ENCODE measurements at regions not wholly inside any gene's neighbourhood (a gene's known extent, or its start where the extent isn't known, plus 50 kb on each side); places are given as distances from the start of the nearest gene placed in this dataset.

DNA sequence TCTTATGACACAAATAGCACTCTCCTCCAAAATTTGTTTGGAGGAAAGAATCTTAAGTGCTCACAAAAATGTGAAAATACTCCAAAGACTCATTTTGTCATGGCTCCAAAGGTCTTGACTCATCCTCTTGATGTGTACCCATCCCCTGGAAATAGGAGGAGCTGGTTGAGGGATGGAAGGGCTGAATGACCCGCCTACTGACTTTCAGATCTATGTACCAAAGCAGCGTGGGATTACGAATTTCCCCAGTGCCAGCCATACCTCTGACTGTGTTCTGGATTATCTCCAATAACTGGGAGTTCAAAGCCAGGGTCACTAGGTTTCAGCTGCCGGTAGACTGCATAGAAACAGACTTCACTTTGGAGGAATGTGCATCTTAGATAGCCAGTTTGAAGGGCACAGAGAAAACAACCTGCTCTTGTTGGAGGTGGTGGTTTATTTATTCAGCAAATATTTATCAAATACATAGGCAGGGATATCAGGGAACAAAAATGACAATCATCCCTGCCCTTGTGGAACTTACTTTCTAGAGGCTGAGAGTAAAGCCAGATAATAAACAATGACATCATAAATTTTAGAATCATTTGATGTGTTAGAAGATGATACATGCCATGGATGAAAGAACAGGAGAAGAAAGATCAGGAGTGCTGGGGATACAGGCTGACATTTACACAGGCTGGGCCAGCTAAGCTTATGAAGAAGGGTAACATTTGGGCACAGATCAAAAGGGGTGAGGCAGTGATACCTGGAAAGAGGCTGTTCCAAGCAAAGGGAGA lies 246.6 kb downstream of the TBXT start:
- Histone ChIP-seq H3K18ac (ENCODE audit: low read depth, low read length) (no peak overlapping the region; the same call in 1 of the 2 replicates), H3K27ac (ENCODE audit: insufficient read depth, low read length) (peak overlapping the region; percentile 48), H3K9me3 (ENCODE audit: control insufficient read depth, insufficient read depth, low read length) (no peaks in the 10 kb centered on the region), H3K23ac (ENCODE audit: low read depth, low read length) (no peak overlapping the region), H4K20me1 (ENCODE audit: insufficient read depth, low read length) (no peaks in the 10 kb centered on the region; the same call in 1 of the 2 replicates), H3K4me1 (ENCODE audit: control insufficient read depth, insufficient read depth, low read length) (peaks cover 17% of the 10 kb centered on the region), H3K36me3 (ENCODE audit: control insufficient read depth, insufficient read depth, low read length) (peaks cover 9% of the 10 kb centered on the region), H4K5ac (ENCODE audit: low read depth, low read length) (no peak overlapping the region), H2AK9ac (replicated peaks; ENCODE audit: low read depth, low read length, poor library complexity) (no peak overlapping the region), H3K9ac (ENCODE audit: low read depth, low read length) (no peak overlapping the region), H2BK20ac (ENCODE audit: low read depth, low read length) (no peak overlapping the region; the same call in 1 of the 2 replicates), H2BK120ac (ENCODE audit: low read depth, low read length) (no peak overlapping the region), H2AK5ac (ENCODE audit: low read depth, low read length) (peak overlapping the region; percentile 35; the same call in 1 of the 2 replicates), H3K4me2 (ENCODE audit: low read depth, low read length) (no peak overlapping the region), H3K4me3 (ENCODE audit: insufficient read depth, low read depth, low read length) (no peak overlapping the region), H4K91ac (ENCODE audit: insufficient read depth, low read depth, low read length) (peak overlapping the region; percentile 2; the same call in 1 of the 2 replicates), H3K14ac (replicated peaks; ENCODE audit: low read depth, low read length) (peak overlapping the region; percentile 14; the same call in 1 of the 2 replicates), H2BK5ac (ENCODE audit: low read depth, low read length, poor library complexity, severe bottlenecking) (peak overlapping the region; percentile 21), H3K27me3 (ENCODE audit: control insufficient read depth, insufficient read depth, low read length) (no peaks in the 10 kb centered on the region), H3K4ac (ENCODE audit: low read depth, low read length) (no peak overlapping the region), H3K79me1 (ENCODE audit: low read depth in 1 of 2, low read length in 2 of 2) (peaks cover 0 to 4% of the 10 kb centered on the region in 2 experiments; a peak in 1 of 4 replicates), H3K56ac (ENCODE audit: extremely low read depth, insufficient read depth, low read length) (no peak overlapping the region), H2AFZ (replicated peaks; ENCODE audit: low read length, poor library complexity) (no peak overlapping the region), H4K8ac (ENCODE audit: low read depth in 2 of 2, low read length in 2 of 2) (no peak overlapping the region), H2BK15ac (ENCODE audit: low read depth, low read length) (no peak overlapping the region), H3K9me1 (ENCODE audit: insufficient read depth, low read length) (peaks cover 4% of the 10 kb centered on the region; the same call in 1 of the 2 replicates)
- BruUV-seq (replicated peaks): no TSS peak
- peak; percentile 44 for ATAC-seq (ENCODE audit: low read depth)
- ChIA-PET POLR2A (ENCODE audit: unreplicated experiment) (no interaction called here), CTCF (no interaction called here)
- DNase-seq: peak; percentile 72
- no CpG with 5 or more reads among the region's 4 CpGs for WGBS, 2 experiments (ENCODE audit: extremely low coverage in 2 of 2, insufficient read length in 1 of 2)
- in situ Hi-C loops (cut with MboI; ENCODE audit: low sequenced_read_pairs): no loop called here
- dilution Hi-C loops (cut with HindIII; ENCODE audit: low sequenced_read_pairs, unreplicated experiment): no loop called here
- intact Hi-C loops (cut with micrococcal nuclease): loop anchor here (1.0 kb wide), 1 partner anchor 11 kb away; no protein-coding TSS in a partner anchor
- TF ChIP-seq RFX5 (IDR thresholded peaks at IDR 0.05; ENCODE audit: low read depth, low read length) (no peak), FOS (IDR thresholded peaks at IDR 0.05; ENCODE audit: low read depth, low read length) (no peak), RAD21 (IDR thresholded peaks at IDR 0.05; ENCODE audit: low read length) (no peak), ELK1 (IDR thresholded peaks at IDR 0.05; ENCODE audit: borderline replicate concordance, low read depth, low read length) (no peak)
